Testis (tissue), 2 donors: ENCODE measurements at regions not wholly inside any gene's neighbourhood (a gene's known extent, or its start where the extent isn't known, plus 50 kb on each side); places are given as distances from the start of the nearest gene placed in this dataset.

Source experiments
- POLR2A ChIP-seq: fragments of 450-650 bp; IDR thresholded peaks from one replicate; pipeline ENCODE4 v1.6.1; 2017; ENCODE audit warnings: antibody characterized with exemption, mild to moderate bottlenecking, moderate library complexity
- TF ChIP-seq, protein P1 (sequence below), 3 experiments: fragments of 450-650 bp in 2 of 3; fragments of 200-600 bp in 1 of 3; sonication (generic) in 1 of 3; IDR thresholded peaks; one replicate each; pipeline ENCODE4 v1.5.1; 2016 to 2019; ENCODE audit warnings: antibody characterized with exemption in 3 of 3, mild to moderate bottlenecking in 2 of 3, moderate library complexity in 1 of 3

DNA sequence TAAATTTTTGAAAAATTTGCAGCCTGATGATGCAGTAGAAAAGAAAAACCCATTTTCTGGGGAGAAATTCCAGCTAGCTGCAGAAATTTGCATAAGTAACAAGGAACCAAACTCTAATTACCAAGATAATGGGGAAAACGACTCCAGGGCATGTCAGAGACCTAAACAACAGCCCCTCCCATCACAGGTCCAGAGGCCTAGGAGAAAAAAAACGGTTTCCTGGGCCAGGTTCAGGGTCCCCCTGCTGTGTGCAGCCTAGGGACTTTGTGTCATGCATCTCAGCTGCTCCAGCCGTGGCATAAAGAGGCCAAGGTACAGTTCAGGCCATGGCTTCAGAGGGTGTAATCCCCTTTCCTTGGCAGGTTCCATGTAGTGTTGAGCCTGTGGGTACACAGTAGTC, 733.7 kb upstream of the CT83 start:
- TF ChIP-seq, protein P1, sequence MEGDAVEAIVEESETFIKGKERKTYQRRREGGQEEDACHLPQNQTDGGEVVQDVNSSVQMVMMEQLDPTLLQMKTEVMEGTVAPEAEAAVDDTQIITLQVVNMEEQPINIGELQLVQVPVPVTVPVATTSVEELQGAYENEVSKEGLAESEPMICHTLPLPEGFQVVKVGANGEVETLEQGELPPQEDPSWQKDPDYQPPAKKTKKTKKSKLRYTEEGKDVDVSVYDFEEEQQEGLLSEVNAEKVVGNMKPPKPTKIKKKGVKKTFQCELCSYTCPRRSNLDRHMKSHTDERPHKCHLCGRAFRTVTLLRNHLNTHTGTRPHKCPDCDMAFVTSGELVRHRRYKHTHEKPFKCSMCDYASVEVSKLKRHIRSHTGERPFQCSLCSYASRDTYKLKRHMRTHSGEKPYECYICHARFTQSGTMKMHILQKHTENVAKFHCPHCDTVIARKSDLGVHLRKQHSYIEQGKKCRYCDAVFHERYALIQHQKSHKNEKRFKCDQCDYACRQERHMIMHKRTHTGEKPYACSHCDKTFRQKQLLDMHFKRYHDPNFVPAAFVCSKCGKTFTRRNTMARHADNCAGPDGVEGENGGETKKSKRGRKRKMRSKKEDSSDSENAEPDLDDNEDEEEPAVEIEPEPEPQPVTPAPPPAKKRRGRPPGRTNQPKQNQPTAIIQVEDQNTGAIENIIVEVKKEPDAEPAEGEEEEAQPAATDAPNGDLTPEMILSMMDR (IDR thresholded peaks at IDR 0.05) = no peak
- no peak for TF ChIP-seq POLR2A
